ENCODE measurements at regions not wholly inside any gene's neighbourhood (a gene's known extent, or its start where the extent isn't known, plus 50 kb on each side); places are given as distances from the start of the nearest gene placed in this dataset.

DNA sequence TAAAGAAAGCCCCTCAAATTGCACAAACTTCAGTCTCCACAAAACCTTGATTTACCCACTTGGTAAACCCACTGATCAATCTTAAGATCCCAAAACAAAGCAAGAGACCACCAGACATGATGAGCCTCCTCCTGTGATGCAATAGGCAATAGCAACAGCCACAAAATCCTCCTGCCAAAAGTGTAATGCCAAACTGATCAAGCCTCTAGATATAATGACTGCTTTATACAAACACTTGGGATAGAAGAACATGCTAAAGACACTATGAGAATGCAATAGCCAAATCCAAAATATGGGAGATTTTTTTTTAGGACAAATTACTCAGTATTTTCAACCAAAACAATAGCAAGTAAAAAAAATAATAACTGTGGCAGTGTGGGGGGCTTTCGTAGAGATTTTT, 64.9 kb upstream of the PTGFRN start:
- H3K4me1 Mint-ChIP-seq, result peaks cover 5 to 7% of the 10 kb centered on the region in 2 experiments; a peak in 3 of 4 replicates
- H3T11ph ChIP-seq (ENCODE audit: low read length), result no peak overlapping the region
- no CpG with 5 or more reads among the region's 1 CpG for WGBS (ENCODE audit: extremely low coverage, insufficient read length, low lambda C conversion rate)

More for the DNA sequence above, 64.9 kb upstream of the PTGFRN start:
- DNase-seq, result no peak
- Mint-ChIP-seq H3K9me3 (peaks cover 3 to 5% of the 10 kb centered on the region in 2 experiments; a peak in 4 of 5 replicates), H3K27me3 (ENCODE audit: low read depth) (no peaks in the 10 kb centered on the region), H3K4me3 (no peak overlapping the region), H3K27ac (no peak overlapping the region), H3K36me3 (ENCODE audit: insufficient read depth in 1 of 3, low read depth in 3 of 3) (no peaks in the 10 kb centered on the region)
- Histone ChIP-seq H3K79me1 (ENCODE audit: insufficient read depth, low read depth, low read length, poor library complexity, severe bottlenecking) (no peaks in the 10 kb centered on the region), H3K23ac (ENCODE audit: insufficient read length, low read depth, low read length) (no peak overlapping the region), H3K4ac (ENCODE audit: low read depth, low read length) (no peak overlapping the region), H3K9me3 (ENCODE audit: control insufficient read depth, low read depth, low read length) (no peaks in the 10 kb centered on the region), H3K27ac (ENCODE audit: insufficient read length, low read depth, low read length) (no peak overlapping the region), H3K18ac (ENCODE audit: insufficient read length, low read depth, low read length) (no peak overlapping the region), H3K79me2 (ENCODE audit: insufficient read depth, low read length) (no peaks in the 10 kb centered on the region), H3K14ac (ENCODE audit: insufficient read depth, low read length) (no peak overlapping the region), H2BK5ac (ENCODE audit: insufficient read length, low read length) (no peak overlapping the region), H3K4me2 (ENCODE audit: insufficient read depth, insufficient read length, low read length) (no peak overlapping the region), H4K20me1 (ENCODE audit: control insufficient read depth, insufficient read depth, insufficient read length) (no peaks in the 10 kb centered on the region), H4K91ac (ENCODE audit: insufficient read length, low read depth, low read length) (no peak overlapping the region), H3K23me2 (ENCODE audit: insufficient read length, low read depth, low read length, poor library complexity, severe bottlenecking) (no peaks in the 10 kb centered on the region), H3K27me3 (ENCODE audit: insufficient read depth, low read length) (no peaks in the 10 kb centered on the region), H3K9ac (ENCODE audit: extremely low read depth, insufficient read length, low read length) (no peak overlapping the region), H2AK5ac (ENCODE audit: insufficient read length, low read length) (no peak overlapping the region), H2BK12ac (ENCODE audit: insufficient read length, low read depth, low read length) (no peak overlapping the region), H2BK20ac (ENCODE audit: low read depth, low read length, poor library complexity, severe bottlenecking) (no peak overlapping the region), H2BK15ac (ENCODE audit: low read depth, low read length) (no peak overlapping the region), H3K56ac (ENCODE audit: insufficient read length, low read depth, low read length) (no peak overlapping the region), H4K8ac (replicated peaks; ENCODE audit: insufficient read length, low read depth, low read length) (no peak overlapping the region), H4K5ac (ENCODE audit: insufficient read length, low read depth, low read length) (no peak overlapping the region), H3K4me1 (ENCODE audit: insufficient read depth, low read length) (0 out of 2 replicates have a peak, but pooled peaks cover 2% of the 10 kb centered on the region), H2BK120ac (ENCODE audit: low read depth, low read length, poor library complexity, severe bottlenecking) (no peak overlapping the region), H2AFZ (ENCODE audit: low read length) (no peak overlapping the region)
- TF ChIP-seq, protein P1, sequence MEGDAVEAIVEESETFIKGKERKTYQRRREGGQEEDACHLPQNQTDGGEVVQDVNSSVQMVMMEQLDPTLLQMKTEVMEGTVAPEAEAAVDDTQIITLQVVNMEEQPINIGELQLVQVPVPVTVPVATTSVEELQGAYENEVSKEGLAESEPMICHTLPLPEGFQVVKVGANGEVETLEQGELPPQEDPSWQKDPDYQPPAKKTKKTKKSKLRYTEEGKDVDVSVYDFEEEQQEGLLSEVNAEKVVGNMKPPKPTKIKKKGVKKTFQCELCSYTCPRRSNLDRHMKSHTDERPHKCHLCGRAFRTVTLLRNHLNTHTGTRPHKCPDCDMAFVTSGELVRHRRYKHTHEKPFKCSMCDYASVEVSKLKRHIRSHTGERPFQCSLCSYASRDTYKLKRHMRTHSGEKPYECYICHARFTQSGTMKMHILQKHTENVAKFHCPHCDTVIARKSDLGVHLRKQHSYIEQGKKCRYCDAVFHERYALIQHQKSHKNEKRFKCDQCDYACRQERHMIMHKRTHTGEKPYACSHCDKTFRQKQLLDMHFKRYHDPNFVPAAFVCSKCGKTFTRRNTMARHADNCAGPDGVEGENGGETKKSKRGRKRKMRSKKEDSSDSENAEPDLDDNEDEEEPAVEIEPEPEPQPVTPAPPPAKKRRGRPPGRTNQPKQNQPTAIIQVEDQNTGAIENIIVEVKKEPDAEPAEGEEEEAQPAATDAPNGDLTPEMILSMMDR (conservative IDR thresholded peaks at IDR 0.05), result no peak

Data from H9 (cell line).